H1 (cell line): ENCODE measurements at regions not wholly inside any gene's neighbourhood (a gene's known extent, or its start where the extent isn't known, plus 50 kb on each side); places are given as distances from the start of the nearest gene placed in this dataset.

Experiments
- CHD2 ChIP-seq: IDR thresholded peaks from 2 replicates; pipeline ENCODE4 v1.6.1; 2012; ENCODE audit warnings: low read length, improper control_type of control experiment
- EZH2 ChIP-seq: fragments of 200-600 bp; sonication (generic); IDR thresholded peaks from 2 replicates; pipeline ENCODE4 v1.7.1; 2012; ENCODE audit warnings: low read depth, mild to moderate bottlenecking, moderate library complexity, low read length, inconsistent platforms; ENCODE audit not compliant: severe bottlenecking
- POLR2A ChIP-seq, 2 experiments: IDR thresholded peaks; 1 replicate in 1 of 2; 2 replicates in 1 of 2; pipeline ENCODE4 v1.6.1; 2011; ENCODE audit warnings: low read depth in 2 of 2, low read length in 2 of 2, mild to moderate bottlenecking in 2 of 2; ENCODE audit errors: control extremely low read depth in 1 of 2
- POLR2AphosphoS5 ChIP-seq: IDR thresholded peaks from 2 replicates; pipeline ENCODE4 v1.6.1; 2011; ENCODE audit warnings: low read depth, low read length
- TCF12 ChIP-seq: IDR thresholded peaks from 2 replicates; pipeline ENCODE4 v1.6.1; 2011; ENCODE audit warnings: low read depth, mild to moderate bottlenecking, low read length
- YY1 ChIP-seq: IDR thresholded peaks from 2 replicates; pipeline ENCODE4 v1.6.1; 2011; ENCODE audit warnings: low read depth, mild to moderate bottlenecking, low read length
- TF ChIP-seq, protein P1 (sequence below), 3 experiments: IDR thresholded peaks; 1 replicate in 2 of 3; 2 replicates in 1 of 3; pipeline versions ENCODE4 v1.5.1 to v1.6.1; 2011; ENCODE audit warnings: low read length in 3 of 3, mild to moderate bottlenecking in 3 of 3, inconsistent platforms in 2 of 3, low read depth in 1 of 3, moderate library complexity in 1 of 3; ENCODE audit not compliant: insufficient read depth in 1 of 3; ENCODE audit errors: control extremely low read depth in 1 of 3

DNA sequence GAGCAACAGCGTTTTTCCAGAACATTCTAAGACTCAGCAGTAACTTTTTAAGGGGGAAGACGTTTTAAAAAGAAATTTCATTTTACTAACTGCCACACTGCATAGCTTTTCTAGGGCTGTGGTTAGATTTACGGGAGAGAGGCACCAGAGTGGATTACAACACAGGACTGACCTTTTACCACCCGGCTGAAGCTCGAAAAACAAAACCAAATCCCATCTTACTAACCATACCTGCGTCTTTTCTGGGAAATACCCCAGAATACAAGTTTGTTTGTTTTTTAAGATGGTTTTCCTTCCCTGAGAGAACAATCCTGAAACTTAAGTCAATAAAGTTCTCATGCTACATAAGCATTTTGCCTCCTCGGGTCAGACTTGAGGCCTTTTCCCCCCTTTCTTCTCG is 209.3 kb upstream of the SOX4 start:
- TF ChIP-seq, protein P1, sequence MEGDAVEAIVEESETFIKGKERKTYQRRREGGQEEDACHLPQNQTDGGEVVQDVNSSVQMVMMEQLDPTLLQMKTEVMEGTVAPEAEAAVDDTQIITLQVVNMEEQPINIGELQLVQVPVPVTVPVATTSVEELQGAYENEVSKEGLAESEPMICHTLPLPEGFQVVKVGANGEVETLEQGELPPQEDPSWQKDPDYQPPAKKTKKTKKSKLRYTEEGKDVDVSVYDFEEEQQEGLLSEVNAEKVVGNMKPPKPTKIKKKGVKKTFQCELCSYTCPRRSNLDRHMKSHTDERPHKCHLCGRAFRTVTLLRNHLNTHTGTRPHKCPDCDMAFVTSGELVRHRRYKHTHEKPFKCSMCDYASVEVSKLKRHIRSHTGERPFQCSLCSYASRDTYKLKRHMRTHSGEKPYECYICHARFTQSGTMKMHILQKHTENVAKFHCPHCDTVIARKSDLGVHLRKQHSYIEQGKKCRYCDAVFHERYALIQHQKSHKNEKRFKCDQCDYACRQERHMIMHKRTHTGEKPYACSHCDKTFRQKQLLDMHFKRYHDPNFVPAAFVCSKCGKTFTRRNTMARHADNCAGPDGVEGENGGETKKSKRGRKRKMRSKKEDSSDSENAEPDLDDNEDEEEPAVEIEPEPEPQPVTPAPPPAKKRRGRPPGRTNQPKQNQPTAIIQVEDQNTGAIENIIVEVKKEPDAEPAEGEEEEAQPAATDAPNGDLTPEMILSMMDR (IDR thresholded peaks at IDR 0.05; ENCODE audit: control extremely low read depth in 1 of 3, insufficient read depth in 1 of 3, low read depth in 1 of 3, low read length in 3 of 3), result no peak
- no peak for TF ChIP-seq CHD2
- no peak for TF ChIP-seq EZH2
- no peak for TF ChIP-seq TCF12
- TF ChIP-seq POLR2A (IDR thresholded peaks at IDR 0.05; ENCODE audit: control extremely low read depth in 1 of 2, low read depth in 2 of 2, low read length in 2 of 2), result no peak
- TF ChIP-seq POLR2AphosphoS5, result no peak
- no peak for TF ChIP-seq YY1
